MCF 10A (cell line): ENCODE measurements at regions not wholly inside any gene's neighbourhood (a gene's known extent, or its start where the extent isn't known, plus 50 kb on each side); places are given as distances from the start of the nearest gene placed in this dataset.

Source experiments
- BruUV-seq: library from RNA; stranded (reverse); fragments of 400-500 nt; replicated peaks from 2 replicates; lab custom pipeline; 2021; lab: Mats Ljungman, UMichigan
- CTCF ChIA-PET: fragments of 300-600 bp; sonication (Branson Sonifier 250); formaldehyde crosslinking; extraction: SDS; loops from one replicate; lab custom pipeline; 2021; ENCODE audit warnings: antibody characterized with exemption, inconsistent platforms; lab: Yijun Ruan, JAX
- POLR2A ChIA-PET: fragments of 300-600, 350-650 bp; sonication (Branson Sonifier 250); formaldehyde crosslinking; extraction: SDS; loops from one replicate; lab custom pipeline; 2020; ENCODE audit warnings: antibody characterized with exemption, inconsistent platforms; lab: Yijun Ruan, JAX
- DNase-seq: peaks from one replicate; pipeline ENCODE4 v3.0.0-alpha.2; 2018; ENCODE audit not compliant: unreplicated experiment
- H3K27ac Mint-ChIP-seq: one replicate; pipeline ENCODE4 v1.8.0; 2022; ENCODE audit warnings: mild to moderate bottlenecking, low read depth, mixed read lengths; ENCODE audit not compliant: unreplicated experiment
- H3K27me3 Mint-ChIP-seq: one replicate; pipeline ENCODE4 v1.8.0; 2022; ENCODE audit warnings: mixed read lengths; ENCODE audit not compliant: insufficient read depth, unreplicated experiment
- H3K36me3 Mint-ChIP-seq: one replicate; pipeline ENCODE4 v1.8.0; 2022; ENCODE audit warnings: mild to moderate bottlenecking, moderate library complexity, mixed read lengths; ENCODE audit not compliant: insufficient read depth, unreplicated experiment
- H3K4me1 Mint-ChIP-seq: one replicate; pipeline ENCODE4 v1.8.0; 2022; ENCODE audit warnings: mixed read lengths; ENCODE audit not compliant: insufficient read depth, unreplicated experiment
- H3K4me3 Mint-ChIP-seq: one replicate; pipeline ENCODE4 v1.8.0; 2022; ENCODE audit warnings: mild to moderate bottlenecking, moderate library complexity, mixed read lengths; ENCODE audit not compliant: unreplicated experiment
- H3K9me3 Mint-ChIP-seq: one replicate; pipeline ENCODE4 v1.8.0; 2022; ENCODE audit warnings: mixed read lengths; ENCODE audit not compliant: unreplicated experiment
- CTCF ChIP-seq: fragments of 200-600 bp; IDR thresholded peaks from one replicate; pipeline ENCODE4 v1.8.0; 2022; ENCODE audit warnings: antibody characterized with exemption, mild to moderate bottlenecking; ENCODE audit not compliant: unreplicated experiment
- intact Hi-C: fragments of 100-400 bp; cut with micrococcal nuclease; formaldehyde crosslinking; loops from 2 replicates; pipeline ENCODE4 v1.14.1; 2022

- Mint-ChIP-seq H3K4me1 (peaks cover 19% of the 10 kb centered on the region), H3K9me3 (peaks cover 10% of the 10 kb centered on the region), H3K4me3 (no peak overlapping the region), H3K27ac (no peak overlapping the region), H3K36me3 (no peaks in the 10 kb centered on the region), H3K27me3 (no peaks in the 10 kb centered on the region)
- POLR2A ChIA-PET = interaction anchor here (0.7 kb wide), 1 partner anchor 72 kb away, joined by 3 read pairs; no protein-coding TSS in a partner anchor
- CTCF ChIA-PET = no interaction called here
- intact Hi-C loops = no loop called here
- TF ChIP-seq CTCF = no peak
- no TSS peak for BruUV-seq
- no peak for DNase-seq
Measured at GRCh38 chr12:25714198-25714984, 161.3 kb upstream of the LMNTD1 start.

GRCh38 chr12:25715102-25715501 lies 162.0 kb upstream of the LMNTD1 start:
- no TSS peak for BruUV-seq
- Mint-ChIP-seq H3K4me1 (peaks cover 19% of the 10 kb centered on the region), H3K36me3 (no peaks in the 10 kb centered on the region), H3K9me3 (peaks cover 10% of the 10 kb centered on the region), H3K27ac (no peak overlapping the region), H3K27me3 (no peaks in the 10 kb centered on the region), H3K4me3 (no peak overlapping the region)
- ChIA-PET POLR2A (no interaction called here), CTCF (interaction anchor here (1.0 kb wide), 1 partner anchor 9 kb away, joined by 4 read pairs; no protein-coding TSS in a partner anchor)
- no peak for DNase-seq
- intact Hi-C loops = no loop called here
- TF ChIP-seq CTCF = no peak

GRCh38 chr12:25716842-25717241 lies 163.8 kb upstream of the LMNTD1 start:
- ChIA-PET POLR2A (no interaction called here), CTCF (no interaction called here)
- no peak overlapping the region for H3K27ac Mint-ChIP-seq
- H3K27me3 Mint-ChIP-seq = no peaks in the 10 kb centered on the region
- H3K4me1 Mint-ChIP-seq = peaks cover 19% of the 10 kb centered on the region
- no TSS peak for BruUV-seq
- no peaks in the 10 kb centered on the region for H3K36me3 Mint-ChIP-seq
- DNase-seq = no peak
- intact Hi-C loops = no loop called here
- H3K9me3 Mint-ChIP-seq = peaks cover 10% of the 10 kb centered on the region
- TF ChIP-seq CTCF = no peak
- H3K4me3 Mint-ChIP-seq = no peak overlapping the region

DNA sequence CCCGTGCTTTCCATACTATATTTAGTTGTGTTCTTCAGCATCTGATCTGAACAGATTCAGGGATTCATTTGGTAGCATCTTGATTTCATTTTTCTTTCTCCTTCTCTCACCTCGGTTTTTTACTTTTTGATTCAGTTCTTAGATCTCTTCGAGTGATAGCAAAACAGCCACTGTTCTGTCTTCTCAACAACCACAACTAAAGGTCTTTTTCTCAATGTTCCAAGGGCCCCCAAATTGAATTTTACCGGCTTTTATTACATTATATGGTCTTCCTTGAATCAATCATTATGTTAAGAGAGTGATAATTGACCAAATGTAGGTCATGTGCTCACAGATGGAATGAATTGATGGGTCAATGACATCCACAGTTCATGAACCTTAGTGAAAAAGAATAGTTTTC lies 164.5 kb upstream of the LMNTD1 start:
- POLR2A ChIA-PET = interaction anchor here (1.0 kb wide), 1 partner anchor 9 kb away, joined by 4 read pairs; no protein-coding TSS in a partner anchor
- Mint-ChIP-seq H3K4me1 (peaks cover 19% of the 10 kb centered on the region), H3K27me3 (no peaks in the 10 kb centered on the region), H3K27ac (no peak overlapping the region), H3K4me3 (no peak overlapping the region), H3K9me3 (peaks cover 10% of the 10 kb centered on the region), H3K36me3 (no peaks in the 10 kb centered on the region)
- BruUV-seq = no TSS peak
- no peak for TF ChIP-seq CTCF
- no peak for DNase-seq
- CTCF ChIA-PET = no interaction called here
- intact Hi-C loops = no loop called here
